ENCODE measurements at regions not wholly inside any gene's neighbourhood (a gene's known extent, or its start where the extent isn't known, plus 50 kb on each side); places are given as distances from the start of the nearest gene placed in this dataset.

DNA sequence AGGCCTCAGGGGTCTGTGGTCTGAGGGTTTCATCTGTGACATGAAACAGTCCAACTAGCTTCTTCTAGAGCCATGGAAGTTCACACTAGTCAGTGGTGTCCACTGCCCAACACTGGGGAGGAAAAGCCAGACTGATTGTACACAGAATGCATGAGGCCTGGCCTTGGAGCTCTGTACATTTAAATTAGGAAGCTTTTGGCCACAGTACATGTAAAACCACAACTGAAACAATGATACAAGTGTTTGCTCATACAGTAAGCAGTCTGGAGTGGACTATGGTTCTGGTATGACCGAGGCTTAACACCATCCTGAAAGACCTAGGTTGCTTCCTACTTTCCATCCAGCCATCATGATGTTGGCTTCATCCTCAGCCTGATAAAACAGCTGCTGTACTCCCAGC, 73.8 kb upstream of the SESN3 start:
- no peak for TF ChIP-seq TCF7L2 (IDR thresholded peaks at IDR 0.05; ENCODE audit: low read depth, low read length)
- Histone ChIP-seq H3K27me3 (ENCODE audit: control insufficient read depth, insufficient read depth, low read length) (peaks cover 4% of the 10 kb centered on the region; the same call in 1 of the 2 replicates), H3K9me3 (ENCODE audit: control insufficient read depth, insufficient read depth, low read depth, low read length) (no peaks in the 10 kb centered on the region), H3K27ac (ENCODE audit: low read length) (no peak overlapping the region), H3K36me3 (ENCODE audit: control insufficient read depth, insufficient read depth, low read length) (no peaks in the 10 kb centered on the region), H3K4me3 (ENCODE audit: low read depth in 2 of 2, low read length in 2 of 2) (no peak overlapping the region), H3K4me1 (ENCODE audit: control insufficient read depth, insufficient read depth, low read length) (no peaks in the 10 kb centered on the region)
- in situ Hi-C loops (cut with HindIII; ENCODE audit: low pct_unique_long_range_greater_than_20kb, low sequenced_read_pairs): no loop called here
- ATAC-seq (no peak), DNase-seq (ENCODE audit: low read depth, low spot score) (no peak)
- ChIA-PET CTCF (no interaction called here), POLR2A (interaction anchor here (0.6 kb wide), 1 partner anchor 1544 kb away, joined by 3 read pairs; no protein-coding TSS in a partner anchor)
- intact Hi-C loops (cut with micrococcal nuclease; ENCODE audit: unreplicated experiment): no loop called here
- BruUV-seq (replicated peaks): no TSS peak

DNA sequence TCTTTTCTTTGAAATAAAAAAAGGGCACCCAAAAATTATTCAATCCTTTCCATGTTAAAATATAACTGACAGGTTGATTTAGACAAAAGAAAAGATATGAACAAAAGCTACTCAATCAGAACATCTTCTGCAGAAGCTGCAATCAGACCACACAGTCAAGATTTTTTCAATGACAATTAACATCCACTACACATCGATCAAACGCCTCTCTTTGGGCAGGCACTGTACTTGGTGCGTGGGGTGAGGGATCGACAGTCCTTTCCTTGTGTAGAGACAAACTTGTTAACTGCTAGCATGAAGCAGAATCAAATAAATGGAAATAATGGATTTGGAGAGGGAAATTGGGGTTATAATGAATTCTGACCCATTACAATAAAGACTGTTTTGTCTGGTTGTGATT, 71.2 kb upstream of the SESN3 start:
- ATAC-seq (no peak), DNase-seq (ENCODE audit: low read depth, low spot score) (no peak)
- ChIA-PET CTCF (no interaction called here), POLR2A (no interaction called here)
- H3K36me3 ChIP-seq (ENCODE audit: control insufficient read depth, insufficient read depth, low read length): no peaks in the 10 kb centered on the region
- H3K27ac ChIP-seq (ENCODE audit: low read length): no peak overlapping the region
- no peak overlapping the region for H3K4me3 ChIP-seq (ENCODE audit: low read depth in 2 of 2, low read length in 2 of 2)
- no peaks in the 10 kb centered on the region for H3K9me3 ChIP-seq (ENCODE audit: control insufficient read depth, insufficient read depth, low read depth, low read length)
- in situ Hi-C loops (cut with HindIII; ENCODE audit: low pct_unique_long_range_greater_than_20kb, low sequenced_read_pairs) (no loop called here), intact Hi-C loops (cut with micrococcal nuclease; ENCODE audit: unreplicated experiment) (no loop called here)
- H3K4me1 ChIP-seq (ENCODE audit: control insufficient read depth, insufficient read depth, low read length): no peaks in the 10 kb centered on the region
- no TSS peak for BruUV-seq (replicated peaks)
- TF ChIP-seq SIN3A (IDR thresholded peaks at IDR 0.05; ENCODE audit: borderline replicate concordance, insufficient read depth, low read depth, low read length) (no peak), POLR2AphosphoS5 (IDR thresholded peaks at IDR 0.05; ENCODE audit: low read depth, low read length) (no peak), TCF7L2 (IDR thresholded peaks at IDR 0.05; ENCODE audit: low read depth, low read length) (no peak)
- TF ChIP-seq, protein P1, sequence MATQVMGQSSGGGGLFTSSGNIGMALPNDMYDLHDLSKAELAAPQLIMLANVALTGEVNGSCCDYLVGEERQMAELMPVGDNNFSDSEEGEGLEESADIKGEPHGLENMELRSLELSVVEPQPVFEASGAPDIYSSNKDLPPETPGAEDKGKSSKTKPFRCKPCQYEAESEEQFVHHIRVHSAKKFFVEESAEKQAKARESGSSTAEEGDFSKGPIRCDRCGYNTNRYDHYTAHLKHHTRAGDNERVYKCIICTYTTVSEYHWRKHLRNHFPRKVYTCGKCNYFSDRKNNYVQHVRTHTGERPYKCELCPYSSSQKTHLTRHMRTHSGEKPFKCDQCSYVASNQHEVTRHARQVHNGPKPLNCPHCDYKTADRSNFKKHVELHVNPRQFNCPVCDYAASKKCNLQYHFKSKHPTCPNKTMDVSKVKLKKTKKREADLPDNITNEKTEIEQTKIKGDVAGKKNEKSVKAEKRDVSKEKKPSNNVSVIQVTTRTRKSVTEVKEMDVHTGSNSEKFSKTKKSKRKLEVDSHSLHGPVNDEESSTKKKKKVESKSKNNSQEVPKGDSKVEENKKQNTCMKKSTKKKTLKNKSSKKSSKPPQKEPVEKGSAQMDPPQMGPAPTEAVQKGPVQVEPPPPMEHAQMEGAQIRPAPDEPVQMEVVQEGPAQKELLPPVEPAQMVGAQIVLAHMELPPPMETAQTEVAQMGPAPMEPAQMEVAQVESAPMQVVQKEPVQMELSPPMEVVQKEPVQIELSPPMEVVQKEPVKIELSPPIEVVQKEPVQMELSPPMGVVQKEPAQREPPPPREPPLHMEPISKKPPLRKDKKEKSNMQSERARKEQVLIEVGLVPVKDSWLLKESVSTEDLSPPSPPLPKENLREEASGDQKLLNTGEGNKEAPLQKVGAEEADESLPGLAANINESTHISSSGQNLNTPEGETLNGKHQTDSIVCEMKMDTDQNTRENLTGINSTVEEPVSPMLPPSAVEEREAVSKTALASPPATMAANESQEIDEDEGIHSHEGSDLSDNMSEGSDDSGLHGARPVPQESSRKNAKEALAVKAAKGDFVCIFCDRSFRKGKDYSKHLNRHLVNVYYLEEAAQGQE (IDR thresholded peaks at IDR 0.05; ENCODE audit: insufficient read depth in 1 of 2, low read depth in 2 of 2, low read length in 1 of 2): no peak
- TF ChIP-seq, protein P2, sequence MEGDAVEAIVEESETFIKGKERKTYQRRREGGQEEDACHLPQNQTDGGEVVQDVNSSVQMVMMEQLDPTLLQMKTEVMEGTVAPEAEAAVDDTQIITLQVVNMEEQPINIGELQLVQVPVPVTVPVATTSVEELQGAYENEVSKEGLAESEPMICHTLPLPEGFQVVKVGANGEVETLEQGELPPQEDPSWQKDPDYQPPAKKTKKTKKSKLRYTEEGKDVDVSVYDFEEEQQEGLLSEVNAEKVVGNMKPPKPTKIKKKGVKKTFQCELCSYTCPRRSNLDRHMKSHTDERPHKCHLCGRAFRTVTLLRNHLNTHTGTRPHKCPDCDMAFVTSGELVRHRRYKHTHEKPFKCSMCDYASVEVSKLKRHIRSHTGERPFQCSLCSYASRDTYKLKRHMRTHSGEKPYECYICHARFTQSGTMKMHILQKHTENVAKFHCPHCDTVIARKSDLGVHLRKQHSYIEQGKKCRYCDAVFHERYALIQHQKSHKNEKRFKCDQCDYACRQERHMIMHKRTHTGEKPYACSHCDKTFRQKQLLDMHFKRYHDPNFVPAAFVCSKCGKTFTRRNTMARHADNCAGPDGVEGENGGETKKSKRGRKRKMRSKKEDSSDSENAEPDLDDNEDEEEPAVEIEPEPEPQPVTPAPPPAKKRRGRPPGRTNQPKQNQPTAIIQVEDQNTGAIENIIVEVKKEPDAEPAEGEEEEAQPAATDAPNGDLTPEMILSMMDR (IDR thresholded peaks at IDR 0.05): no peak
- H3K27me3 ChIP-seq (ENCODE audit: control insufficient read depth, insufficient read depth, low read length): peaks cover 4% of the 10 kb centered on the region; the same call in 1 of the 2 replicates

DNA sequence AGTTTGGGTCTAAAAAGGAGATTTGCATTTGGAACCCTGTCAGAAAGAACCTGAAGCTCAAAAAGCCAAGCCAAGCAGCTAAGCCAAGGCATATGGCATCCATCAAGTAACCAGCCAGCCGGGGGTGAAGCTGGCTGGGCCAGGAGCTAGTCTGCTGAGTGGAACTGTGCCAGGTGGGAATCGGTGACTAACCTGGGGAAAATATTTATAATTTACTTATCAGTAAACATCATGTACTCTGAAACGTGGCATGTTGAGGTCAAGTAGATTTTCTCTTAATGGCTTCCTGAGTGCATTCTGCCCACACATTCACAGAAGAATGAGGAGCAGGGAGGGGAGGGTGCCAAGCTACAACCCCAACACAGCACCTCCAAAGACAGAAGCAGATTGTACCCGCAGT, 70.5 kb upstream of the SESN3 start:
- CTCF ChIA-PET: no interaction called here
- H3K27me3 ChIP-seq (ENCODE audit: control insufficient read depth, insufficient read depth, low read length): peaks cover 8% of the 10 kb centered on the region
- H3K27ac ChIP-seq (ENCODE audit: low read length): no peak overlapping the region
- POLR2A ChIA-PET: no interaction called here
- BruUV-seq (replicated peaks): no TSS peak
- TF ChIP-seq, protein P1 (IDR thresholded peaks at IDR 0.05; ENCODE audit: insufficient read depth in 1 of 2, low read depth in 2 of 2, low read length in 1 of 2): no peak
- no peak for TF ChIP-seq SIN3A (IDR thresholded peaks at IDR 0.05; ENCODE audit: borderline replicate concordance, insufficient read depth, low read depth, low read length)
- TF ChIP-seq POLR2AphosphoS5 (IDR thresholded peaks at IDR 0.05; ENCODE audit: low read depth, low read length): no peak
- TF ChIP-seq TCF7L2 (IDR thresholded peaks at IDR 0.05; ENCODE audit: low read depth, low read length): no peak
- TF ChIP-seq, protein P2 (IDR thresholded peaks at IDR 0.05): no peak
- no peaks in the 10 kb centered on the region for H3K4me1 ChIP-seq (ENCODE audit: control insufficient read depth, insufficient read depth, low read length)
- intact Hi-C loops (cut with micrococcal nuclease; ENCODE audit: unreplicated experiment) (no loop called here), in situ Hi-C loops (cut with HindIII; ENCODE audit: low pct_unique_long_range_greater_than_20kb, low sequenced_read_pairs) (no loop called here)
- no peak for ATAC-seq
- no peak overlapping the region for H3K4me3 ChIP-seq (ENCODE audit: low read depth in 2 of 2, low read length in 2 of 2)
- no peak for DNase-seq (ENCODE audit: low read depth, low spot score)
- H3K36me3 ChIP-seq (ENCODE audit: control insufficient read depth, insufficient read depth, low read length): no peaks in the 10 kb centered on the region
- H3K9me3 ChIP-seq (ENCODE audit: control insufficient read depth, insufficient read depth, low read depth, low read length): no peaks in the 10 kb centered on the region

Data from Panc1 (cell line).